GM21526 (cell line): ENCODE measurements at regions not wholly inside any gene's neighbourhood (a gene's known extent, or its start where the extent isn't known, plus 50 kb on each side); places are given as distances from the start of the nearest gene placed in this dataset.

ENCODE experiments used
- ATAC-seq: cut with Tn5 transposase; IDR thresholded peaks from one replicate; pipeline ENCODE4 v1.9.1; 2021; ENCODE audit warnings: moderate library complexity; ENCODE audit not compliant: unreplicated experiment, low FRiP score

DNA sequence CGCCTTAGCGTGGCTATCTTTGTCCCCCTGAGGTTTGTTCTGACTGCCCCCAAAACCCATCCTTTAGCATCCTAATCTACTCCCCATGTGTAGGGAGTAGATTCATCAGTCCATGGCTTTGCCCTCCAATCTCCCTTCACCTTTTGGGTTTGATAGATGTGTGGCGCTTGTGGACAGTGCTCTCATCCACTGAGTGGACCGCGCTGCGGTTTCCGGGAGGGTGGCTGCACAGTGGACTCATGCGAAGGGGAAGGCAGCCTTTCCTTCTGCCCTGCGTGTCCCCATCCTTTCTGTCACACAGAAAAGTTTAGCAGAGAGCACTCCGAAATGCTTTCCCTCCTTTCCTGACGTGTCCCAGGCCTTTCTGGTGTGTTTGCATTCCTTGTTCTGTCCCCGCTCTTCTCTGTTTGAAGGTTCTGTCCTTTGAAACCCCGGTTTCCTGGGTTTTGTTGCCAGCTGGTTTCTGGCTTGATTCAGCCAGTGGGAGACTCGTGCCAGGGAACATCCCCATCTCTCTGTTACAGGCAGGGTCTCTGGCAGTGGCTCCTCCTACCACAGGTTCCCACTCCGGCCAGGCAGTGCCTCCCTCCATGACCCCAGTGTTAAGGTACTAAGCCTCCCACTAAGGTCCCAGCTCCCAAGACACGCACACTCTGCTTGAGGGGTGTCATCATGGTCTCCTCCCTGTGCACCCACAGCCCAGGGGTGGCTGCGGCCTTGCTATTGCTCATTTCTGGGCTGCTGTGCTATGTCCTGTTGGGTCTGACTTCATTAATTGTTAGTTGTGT, 547.7 kb upstream of the DPP6 start:
- no peak for ATAC-seq

DNA sequence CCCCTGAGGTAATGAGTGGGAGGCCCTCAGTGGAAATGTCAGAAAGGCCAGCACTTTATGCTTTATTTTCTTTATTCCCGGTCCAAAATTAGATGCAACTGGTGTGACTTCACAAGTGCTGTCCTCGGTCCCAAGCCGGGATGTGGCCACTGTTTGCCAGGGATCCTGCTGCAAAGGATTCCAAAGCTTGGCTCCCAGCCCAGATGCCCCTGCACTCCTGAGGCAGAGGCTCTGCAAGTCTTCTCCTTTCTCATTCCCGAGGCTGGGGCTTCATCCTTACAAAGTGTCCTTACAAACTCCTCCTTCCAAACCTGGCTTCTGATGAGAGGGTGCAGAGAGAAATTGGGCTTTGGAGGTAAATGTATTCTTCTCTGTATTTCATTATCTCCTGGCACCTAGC, 544.3 kb upstream of the DPP6 start:
- no peak for ATAC-seq

DNA sequence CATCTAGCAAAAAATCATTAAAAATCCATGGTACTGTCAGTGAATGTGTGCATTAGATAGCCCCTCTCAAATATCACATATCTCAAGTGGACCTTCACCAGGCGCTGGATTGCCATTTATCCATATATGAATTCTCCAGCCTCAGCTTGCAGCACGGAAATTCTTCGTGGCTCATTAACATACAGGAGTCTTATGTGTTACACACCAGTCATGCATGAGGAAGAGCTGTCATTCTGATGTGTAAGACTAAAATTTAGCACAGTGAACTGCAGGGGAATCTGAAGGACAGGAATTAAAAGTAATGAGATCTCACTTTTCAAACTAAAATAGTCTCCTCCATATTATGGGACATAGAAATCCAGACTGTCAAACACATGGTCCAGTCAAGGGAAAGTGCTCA, 542.4 kb upstream of the DPP6 start:
- no peak for ATAC-seq

DNA sequence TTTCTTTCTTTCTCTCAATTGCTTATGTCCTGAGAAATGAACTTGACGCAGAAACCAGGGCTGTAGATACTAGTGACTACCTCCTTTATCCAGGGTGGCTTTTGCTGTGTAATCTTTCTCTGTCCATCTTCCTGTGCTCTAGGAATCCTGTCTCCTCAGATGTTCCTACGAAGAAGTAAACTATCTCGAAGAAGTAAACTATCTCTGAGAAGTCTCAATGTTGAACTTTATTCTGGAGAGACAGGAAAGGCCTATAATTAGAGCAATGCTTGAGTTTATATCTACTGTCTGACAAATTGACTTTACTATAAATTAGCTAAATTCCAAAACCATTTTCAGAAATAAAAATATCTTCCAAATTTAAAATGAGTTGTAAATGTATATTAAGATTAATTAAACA, 541.5 kb upstream of the DPP6 start:
- no peak for ATAC-seq

DNA sequence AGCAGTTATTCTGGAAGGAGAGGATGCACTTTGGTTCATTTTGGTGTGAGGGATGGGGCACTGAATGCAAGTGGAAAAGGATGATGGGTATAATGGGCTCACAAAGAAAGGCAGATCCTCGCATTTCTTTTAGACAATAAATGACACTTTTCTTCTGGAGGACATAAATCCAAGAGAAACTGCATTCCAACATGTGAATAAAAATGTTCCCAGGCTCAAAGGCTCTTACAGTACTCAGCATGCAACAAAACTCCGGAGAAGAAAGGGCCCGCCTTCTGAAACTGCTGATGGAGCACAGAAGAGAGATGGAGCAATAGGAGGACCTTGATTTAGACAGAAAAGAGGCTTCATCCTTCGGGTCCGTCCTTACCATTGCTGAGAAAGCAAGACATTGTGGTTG, 538.2 kb upstream of the DPP6 start:
- no peak for ATAC-seq

DNA sequence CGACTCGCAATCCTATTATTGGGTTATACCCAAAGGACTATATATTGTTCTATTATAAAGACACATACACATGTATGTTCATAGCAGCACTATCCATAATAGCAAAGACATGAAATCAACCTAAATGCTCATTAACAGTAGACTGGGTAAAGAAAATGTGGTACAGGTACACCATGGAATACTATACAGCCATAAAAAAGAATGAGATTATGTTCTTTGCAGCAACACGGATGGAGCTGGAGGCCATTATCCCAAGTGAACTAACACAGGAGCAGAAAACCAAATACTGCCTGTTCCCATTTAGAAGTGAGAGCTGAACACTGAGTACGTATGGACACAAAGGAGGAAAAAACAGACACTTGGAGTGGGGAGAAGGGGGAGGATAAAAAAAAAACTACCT, 536.8 kb upstream of the DPP6 start:
- no peak for ATAC-seq

DNA sequence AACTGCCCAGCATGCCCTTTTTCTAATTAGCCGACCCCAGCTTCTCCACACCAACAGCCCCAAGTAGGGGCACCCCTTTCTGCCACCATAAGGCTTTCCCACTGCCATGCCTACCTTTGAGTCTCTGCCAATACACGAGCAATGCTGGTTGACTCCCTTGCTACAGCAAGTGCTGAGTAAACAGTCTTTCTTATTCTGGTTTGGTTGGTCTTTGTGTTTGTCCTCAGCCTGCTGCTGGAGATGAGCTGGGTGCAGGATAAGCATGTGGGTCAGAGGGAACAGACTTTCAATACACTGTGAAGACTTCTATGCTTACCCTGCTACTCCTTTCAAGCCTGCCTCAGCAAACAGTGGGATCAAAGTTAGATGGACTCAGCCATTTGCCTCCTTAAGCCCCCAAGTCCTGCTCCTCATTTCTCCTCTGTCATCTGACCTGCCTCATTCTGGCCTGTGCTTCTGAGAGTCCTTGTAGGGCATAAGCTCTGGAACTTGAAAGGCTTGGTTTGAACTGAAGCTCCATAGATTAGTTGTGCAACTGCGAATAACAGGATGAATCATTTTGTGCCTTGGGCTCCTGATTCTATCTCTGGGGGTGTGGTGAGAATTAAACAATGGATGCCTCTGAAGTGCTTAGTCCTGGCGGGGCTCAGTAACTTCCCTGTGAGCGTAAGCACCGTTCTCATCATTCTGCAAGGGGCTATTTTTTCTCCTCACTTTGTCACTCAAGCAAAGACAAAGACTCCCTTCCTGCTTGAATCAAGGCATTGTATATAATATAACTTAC, 533.8 kb upstream of the DPP6 start:
- ATAC-seq: no peak

DNA sequence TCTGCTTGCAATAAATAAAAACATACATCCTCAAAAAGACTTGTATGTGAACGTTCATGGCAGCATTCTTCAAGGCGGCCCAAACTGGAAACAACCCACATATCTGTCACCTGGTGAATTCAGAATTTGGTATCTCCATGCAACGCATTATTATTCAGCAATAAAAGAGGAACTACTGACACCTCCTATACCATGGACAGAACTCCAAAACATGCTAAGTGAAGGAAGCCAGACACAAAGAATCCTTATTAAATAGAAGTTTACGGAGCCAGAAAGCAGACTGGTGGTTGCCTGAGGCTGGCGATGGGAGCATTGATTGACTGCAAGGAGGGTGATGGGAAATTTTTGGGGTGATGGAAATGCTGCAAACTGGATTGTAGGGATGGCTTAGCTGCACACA, 530.8 kb upstream of the DPP6 start:
- ATAC-seq: no peak

DNA sequence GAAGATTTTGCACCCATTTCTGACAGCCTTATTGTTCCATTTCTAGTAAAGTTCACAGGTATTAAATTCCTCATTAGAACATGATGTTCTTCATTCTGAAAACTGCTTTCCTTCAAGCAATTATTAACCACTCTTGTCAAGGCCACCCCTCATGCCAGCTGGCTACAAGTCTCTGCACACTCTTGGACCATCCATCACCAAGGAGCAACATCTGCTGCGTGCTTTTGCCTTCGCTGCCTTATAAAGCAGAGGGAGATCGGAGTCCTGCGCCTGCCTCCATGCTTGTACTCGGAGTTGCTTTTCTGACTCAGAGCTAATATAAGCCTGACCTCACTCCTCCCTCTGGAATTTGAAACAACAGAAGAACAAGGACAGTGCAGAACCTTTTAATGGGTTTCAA, 529.9 kb upstream of the DPP6 start:
- ATAC-seq: no peak

DNA sequence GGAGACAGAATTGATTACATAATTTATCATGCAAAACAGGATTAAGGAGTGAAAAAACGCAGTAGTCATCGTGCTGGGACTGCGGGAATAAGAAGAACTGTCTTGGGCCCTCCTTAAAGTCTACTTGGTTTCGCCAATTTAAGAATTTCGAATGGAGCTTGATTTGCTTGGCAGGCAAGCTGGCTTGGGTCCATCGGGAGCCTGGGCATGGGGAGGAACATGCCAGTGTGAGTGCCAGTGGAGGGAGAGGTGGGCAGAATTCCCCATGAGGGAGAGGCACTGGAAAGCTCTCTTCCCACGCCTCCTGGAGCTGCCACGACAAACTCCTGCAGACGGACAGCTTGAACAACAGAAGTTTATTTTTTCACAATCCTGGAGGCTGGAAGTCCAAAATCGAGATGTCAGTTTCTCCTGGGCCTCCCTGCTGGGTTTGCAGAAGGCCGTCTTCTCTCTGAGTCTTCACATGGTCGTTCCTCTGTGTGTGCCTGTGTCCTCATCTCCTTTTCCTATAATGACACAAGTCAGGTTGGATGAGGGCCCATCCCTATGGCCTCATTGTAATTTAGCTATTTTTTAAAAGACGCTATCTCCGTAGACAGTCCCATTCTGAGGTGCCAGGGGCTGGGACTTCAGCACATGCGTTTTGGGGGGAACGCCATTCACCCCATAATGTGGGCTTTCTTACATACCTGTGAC, 528.7 kb upstream of the DPP6 start:
- no peak for ATAC-seq

DNA sequence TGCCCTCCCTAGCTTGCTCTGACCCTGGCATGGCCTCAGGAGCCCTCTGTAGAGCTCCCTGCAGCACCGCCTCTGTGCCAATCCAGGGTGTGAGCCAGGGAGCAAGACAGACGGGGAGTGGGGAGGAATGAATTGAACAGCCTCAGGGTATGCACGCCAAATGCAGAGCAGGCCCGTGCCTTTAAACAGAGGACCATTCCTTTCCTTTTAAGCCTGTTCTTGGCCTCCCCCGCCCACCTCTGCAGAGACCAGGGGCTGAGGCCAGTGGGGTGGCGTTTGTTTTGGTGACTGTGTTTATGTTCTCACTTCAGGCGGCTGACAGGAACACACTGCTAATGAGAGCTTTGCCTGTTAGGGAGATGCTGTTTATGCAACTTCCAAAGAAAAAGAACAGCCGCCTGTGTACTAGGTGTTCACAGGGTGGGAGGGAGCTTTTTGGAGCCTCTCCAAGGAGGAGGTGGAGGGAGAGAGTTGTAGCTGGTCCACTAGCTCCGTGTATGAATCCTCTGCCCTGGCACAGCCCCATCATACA, 528.1 kb upstream of the DPP6 start:
- ATAC-seq: no peak

DNA sequence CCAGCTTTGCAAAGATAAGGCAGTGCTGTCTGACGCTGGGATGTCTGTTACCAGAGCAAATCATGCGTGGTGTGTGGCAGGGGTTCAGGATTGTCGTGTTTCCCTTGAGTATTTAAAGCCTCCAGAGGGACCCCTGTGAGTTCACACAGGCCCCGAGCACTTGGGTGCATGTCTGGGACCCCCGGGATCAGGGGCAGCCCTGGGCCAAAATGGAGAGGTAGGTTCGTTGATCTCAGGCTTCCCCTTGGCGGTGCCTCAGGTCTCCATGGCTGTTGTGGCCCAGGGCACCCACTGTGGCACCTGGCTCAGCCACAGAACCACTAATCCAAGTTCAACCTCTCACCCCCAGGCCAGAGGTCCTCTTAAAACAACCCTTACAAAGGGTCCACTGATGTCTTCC, 523.1 kb upstream of the DPP6 start:
- no peak for ATAC-seq

DNA sequence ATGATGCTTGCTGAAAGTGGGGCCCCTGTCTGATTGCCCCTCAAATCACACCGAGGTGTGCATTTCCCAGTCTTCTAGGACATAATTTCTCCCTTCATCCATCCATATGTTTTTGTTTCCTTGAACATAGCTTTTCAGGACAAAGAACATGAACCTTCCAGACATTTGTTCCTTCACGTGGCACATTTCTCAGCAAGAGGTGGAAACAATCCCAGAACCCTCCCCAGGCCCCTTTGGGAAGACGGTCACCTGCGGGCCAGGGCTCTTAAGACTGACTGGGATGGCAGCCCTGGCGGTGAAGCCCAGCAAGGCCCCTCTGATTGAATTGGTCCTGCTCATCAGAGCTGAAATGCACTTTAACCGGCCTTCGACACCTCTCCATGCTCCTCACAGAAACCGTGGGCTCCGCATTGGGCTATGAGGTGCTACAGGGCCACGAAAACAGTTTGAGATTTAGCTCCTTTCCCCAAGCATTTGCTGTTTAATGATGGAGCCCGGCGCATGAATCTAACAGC, 522.5 kb upstream of the DPP6 start:
- ATAC-seq: no peak

DNA sequence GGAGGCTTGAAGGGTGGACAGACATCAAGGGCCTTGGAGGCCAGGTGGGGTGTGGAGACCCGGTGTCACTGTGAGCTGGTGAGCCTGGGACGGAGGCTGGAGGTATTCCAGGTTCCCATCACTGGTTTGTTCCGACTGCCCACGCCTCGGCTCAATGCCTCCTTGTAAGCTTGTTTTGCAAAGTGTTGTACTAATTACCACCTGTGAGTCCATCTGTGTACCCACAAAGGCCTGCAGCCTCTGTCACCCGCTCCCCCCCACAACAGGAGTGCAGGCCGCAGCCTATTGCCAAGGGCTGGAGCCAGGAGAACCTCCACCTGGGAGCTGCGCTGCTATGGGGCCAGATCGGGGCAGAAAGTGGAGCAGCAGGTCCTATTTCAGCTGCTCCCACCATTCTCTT, 521.8 kb upstream of the DPP6 start:
- no peak for ATAC-seq

DNA sequence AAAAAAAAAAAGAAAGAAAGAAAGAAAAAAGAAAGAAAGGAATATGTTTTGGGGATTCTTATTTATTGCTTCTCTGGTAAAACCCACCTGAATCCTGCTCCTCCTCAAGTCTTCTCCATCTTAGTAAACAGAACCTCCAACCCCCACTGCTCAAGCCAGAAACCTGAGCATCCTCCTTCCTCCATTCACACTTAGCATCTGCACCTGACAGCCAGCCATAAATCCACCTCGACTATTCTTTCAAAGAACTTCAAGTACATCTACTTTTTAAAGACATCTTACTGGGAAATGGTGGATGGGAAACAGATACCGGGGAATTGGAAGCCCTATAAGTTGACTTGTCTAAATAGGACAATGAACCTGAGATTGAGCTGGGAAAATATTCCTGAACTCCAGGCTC, 519.9 kb upstream of the DPP6 start:
- no peak for ATAC-seq

DNA sequence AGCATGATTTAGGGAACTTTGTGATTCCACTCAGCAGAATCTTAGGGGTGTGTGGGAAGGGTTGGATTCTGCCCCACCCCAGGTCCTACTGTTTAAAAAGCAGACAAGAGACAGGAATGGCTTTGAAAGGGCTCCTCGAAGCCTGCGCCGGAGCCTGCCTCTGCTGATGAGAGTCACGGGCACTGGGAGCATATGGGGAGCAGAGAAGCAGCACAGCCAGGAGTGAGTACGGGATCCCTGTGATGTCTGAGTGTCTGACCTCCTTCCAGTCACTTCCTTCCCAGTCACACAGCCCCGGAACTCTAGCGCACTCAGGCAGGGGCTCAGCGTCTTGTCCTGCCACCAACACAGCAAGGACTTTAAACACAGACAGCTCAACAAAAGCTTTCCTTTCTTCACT, 514.9 kb upstream of the DPP6 start:
- ATAC-seq: no peak

DNA sequence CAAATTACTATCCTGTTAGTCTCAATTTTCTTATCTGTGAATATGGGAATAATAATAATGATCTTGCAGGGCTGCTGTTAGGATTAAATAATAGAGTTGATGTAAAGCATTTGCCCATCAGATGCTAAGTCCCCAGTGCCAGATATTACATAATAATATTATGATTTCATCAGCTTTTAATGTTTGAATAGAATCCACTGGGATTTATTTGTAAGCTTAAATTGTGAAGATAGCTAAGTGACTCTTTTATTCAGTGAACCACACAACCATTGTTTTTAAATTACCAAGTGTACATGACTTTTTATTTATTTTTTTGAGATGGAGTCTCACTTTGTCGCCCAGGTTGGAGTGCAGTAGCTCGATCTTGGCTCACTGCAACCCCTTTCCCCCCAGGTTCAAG, 510.3 kb upstream of the DPP6 start:
- no peak for ATAC-seq

DNA sequence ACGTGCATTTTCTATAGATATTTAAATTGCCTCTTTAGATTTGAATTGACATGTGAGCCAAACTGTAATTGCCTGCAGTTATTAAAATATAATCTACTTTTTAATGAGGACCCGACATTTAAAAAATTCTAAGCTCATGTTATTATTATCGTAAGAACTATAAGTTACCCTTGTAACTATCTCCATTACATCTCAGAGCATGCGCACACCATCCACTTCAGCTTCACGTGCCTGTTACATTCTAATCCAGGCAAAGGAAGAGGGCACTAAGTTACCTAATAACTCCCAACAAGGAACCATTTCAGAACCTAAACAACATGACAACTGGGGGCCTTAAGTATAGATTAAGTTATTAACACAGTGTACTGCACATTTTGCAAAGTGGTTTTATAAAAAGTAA, 509.0 kb upstream of the DPP6 start:
- no peak for ATAC-seq

DNA sequence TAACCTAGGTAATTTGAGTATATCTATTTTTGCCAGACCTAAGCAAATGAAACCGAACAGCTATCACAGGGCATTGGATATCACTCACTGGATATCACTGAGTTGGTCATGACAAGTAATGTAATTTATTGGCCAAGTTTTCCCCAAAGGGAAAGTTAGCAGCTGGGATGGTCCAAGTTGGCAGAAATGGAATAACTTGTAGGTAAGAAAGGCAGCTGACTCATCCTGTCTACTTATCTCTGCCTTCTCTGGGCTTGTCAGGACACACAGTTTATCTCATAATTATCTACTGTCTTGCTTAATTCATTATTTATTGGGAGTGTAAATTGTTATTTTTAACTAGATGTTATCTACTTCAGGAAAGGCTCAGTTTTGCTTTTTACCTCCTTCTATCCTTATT, 502.0 kb upstream of the DPP6 start:
- ATAC-seq: no peak

DNA sequence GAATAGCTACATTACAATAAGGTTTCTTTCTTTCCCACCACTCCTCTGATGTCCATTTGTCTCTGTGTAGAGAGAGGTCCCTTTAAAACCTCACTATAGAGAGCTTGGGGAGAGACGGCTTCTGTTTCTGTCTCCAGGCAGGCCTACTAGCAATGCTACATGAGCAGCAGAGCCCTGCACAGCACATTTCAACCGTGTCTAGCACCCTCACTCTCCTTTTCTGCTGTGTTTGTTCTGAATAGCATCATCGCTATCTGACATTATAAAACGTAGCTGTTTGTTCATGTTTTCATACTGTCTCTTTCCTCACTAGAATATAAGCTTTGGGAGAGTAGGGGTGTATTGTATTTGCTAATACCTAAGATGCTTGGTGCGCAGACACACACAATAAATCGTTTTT, 487.8 kb upstream of the DPP6 start:
- ATAC-seq: no peak

DNA sequence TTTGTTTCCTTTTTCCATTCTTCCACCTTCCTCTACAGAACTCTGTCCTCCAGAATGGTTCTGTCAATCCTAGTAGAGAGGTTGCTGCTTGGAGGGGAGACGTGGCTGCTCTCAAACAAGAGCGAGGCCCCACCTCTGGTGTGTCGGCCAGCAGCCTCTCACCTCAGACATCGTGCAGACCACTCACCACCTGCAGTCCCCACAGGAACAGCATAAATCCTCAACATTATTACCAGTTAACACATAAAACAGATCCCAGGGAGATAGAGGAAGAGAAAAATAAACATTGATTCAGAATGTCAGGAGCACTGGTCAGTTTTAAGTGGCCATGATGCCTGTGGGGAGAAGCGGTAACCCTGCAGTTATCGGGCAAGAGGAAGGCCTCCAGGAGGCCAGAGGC, 485.9 kb upstream of the DPP6 start:
- no peak for ATAC-seq
